ENCODE measurements at regions not wholly inside any gene's neighbourhood (a gene's known extent, or its start where the extent isn't known, plus 50 kb on each side); places are given as distances from the start of the nearest gene placed in this dataset.

DNA sequence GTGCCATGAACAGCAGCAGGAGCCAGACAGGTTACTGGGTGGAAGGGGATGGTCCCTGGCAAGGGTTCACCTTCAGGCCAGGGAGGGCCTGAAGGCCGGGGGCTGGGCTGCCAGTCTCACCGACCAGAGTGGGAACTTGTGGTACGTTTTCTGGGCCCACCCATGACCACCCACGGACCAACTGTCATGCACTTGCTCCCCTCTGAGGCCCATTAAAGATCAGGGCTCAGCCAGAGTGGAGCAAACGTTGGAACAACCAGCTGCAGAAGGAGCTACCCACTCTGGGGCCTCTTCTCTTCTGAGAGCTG is 436.7 kb upstream of the PRMT6 start:
- no peak for DNase-seq

DNA sequence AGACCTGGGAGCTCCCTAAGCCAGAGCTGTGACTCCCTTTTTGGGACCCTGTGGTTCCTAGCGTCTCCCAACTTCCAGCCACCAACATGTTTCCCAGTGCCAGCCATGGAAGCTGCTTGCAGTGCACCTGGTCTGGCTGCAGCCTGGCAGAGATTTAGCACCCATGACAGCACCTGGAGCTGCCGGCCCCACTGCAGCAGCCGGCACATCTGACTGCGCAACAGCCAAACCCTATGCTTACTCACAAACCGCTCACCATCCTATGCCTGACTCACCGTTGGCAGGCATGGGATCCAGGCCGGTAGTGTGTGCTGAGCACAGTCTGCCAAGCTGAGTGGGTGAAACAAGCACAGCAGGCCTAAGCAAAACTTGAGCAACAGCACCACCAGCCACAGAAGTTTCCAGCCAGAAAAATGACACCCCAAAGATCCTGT is 435.9 kb upstream of the PRMT6 start:
- no peak for DNase-seq

DNA sequence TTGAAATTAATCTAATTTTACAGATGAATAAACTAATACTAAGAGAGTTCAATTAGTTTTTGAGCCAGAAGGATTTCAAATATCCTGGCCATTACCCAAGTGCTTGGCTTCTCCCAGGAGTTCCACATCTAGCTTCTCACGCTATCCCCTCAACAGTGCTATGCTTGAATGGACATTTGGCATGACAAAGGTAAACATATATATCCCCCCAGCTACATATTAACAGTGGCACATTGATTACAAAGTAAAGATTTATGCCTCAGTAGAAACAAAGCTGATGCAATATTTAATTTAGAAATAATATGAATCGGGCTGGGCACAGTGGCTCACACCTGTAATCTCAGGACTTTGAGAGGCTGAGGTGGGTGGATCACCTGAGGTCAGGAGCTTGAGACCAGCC is 434.6 kb upstream of the PRMT6 start:
- DNase-seq, result no peak

DNA sequence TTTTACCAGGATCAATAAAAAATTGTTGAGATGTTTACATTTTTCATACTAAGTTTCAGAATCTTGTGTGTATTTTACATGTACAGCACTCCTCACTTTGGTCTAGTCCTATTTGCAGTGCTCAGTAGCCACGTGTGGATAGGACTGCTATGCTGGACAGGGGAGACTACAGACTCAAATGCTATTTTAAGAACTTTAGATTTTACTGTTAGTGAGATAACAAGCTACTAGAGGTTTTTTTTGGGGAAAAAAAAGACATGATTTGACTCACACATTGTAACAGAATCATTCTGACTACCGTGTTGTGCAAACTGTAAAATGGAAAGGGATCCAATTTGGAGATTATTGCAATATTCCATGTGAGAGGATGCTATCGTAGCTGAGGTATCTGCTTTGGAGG is 418.9 kb upstream of the PRMT6 start:
- DNase-seq, result no peak

DNA sequence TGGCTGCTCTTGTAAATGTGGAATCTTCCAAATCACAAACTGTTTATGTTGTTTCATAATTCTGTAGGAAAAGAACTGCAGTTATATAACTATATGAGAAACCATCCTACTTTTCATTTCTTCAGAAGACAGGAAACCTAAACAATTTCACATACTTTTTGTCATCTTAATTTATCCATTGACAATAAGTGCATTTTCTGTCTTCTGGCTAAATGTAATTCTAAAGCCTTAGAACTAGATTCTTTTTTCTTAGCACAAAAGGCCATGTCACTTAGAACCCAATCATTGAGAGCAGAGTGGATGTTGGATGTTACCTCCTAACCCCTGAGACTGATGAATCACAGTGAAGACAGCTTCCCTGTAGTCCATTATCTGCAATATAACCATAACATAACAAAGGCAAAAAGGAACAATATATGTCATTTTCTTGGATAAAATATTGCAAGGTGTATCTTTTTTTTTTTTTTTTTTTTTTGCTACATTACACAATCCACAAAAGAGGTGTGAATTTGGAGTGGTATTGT is 410.2 kb upstream of the PRMT6 start:
- no peak for DNase-seq

DNA sequence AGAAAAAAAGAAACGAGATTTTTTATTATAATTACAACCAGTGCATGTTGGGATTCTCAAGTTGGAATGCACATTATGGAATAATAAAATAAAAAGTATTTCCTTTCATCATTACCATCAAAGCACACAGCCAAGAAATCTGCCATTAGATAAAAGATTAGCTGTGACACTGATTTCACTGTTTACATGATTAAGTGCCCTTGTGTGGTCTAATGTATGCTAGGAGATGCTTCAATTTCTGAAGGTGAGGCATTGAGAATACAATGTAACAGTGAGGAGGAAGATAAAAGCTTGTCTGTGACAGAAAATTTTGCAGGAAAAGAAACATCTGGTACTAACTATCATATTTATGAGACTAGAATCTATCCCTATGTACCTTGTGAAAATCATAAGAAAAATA is 409.7 kb upstream of the PRMT6 start:
- DNase-seq, result no peak

DNA sequence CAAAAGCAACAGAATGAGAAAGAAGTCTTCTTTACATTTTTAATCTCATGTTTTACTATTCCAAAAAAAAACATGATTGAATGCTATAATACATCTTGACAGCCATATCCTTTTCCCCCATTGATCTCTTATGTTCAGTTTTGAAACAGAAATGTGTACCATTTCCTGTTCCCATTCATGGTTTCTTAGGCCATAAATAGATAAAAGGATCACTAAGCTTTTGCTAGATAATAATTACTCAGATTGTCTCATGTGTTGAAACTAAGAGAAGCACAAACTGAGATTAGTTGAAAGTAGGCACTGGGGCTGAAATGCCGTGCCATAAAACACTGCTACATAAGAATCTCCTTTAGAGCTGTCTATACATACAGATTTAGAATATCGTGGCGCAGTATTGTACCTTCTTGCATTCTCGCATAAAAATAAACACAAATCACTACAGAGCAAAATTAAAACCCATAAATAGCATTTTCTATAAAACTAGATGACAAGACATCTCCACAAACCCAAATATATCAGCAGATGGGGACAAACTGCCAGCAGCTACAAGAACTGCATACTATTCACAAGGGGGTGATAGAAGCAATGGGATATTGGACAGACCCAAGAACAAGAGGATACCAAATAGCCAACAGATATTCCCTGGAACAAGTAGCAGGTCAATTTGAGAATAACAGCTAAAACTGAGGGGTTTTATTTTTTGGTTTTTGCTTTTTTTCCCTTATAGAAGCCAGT is 405.3 kb upstream of the PRMT6 start:
- DNase-seq, result no peak

DNA sequence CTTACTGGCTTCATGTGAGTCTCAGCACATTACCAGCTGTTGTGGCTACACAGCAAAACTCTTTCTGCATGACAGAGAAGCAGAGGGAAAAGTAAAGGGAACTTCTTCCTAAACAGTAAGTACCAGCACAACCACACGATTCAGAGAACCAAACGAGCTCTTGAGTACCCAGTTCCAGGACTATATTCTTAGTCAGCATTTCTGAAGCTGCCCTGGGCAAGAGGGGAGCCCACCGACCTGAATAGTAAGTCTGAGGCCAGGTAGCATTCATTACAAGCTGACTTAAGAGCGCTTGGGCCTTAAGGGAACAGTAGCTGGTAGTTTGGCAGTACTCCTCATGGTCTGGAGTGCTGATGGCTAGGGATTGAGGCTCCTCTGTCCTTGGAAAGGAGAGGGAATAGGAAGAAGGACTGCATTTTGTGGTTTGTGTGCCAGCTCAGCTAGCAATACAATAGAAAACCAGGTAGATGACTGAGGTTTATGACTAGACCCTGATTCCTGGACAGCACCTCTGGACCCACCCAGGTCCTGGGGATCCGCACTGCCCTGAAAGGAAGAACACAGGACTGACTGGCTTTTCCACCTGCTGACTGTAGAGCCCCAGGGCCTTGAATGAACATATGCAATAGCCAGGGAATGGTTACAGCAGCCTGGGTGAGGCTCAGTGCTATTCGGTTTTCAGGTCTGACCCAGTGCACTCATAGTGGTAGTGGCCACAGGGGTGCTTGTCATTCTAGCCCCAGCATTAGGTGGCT is 396.8 kb upstream of the PRMT6 start:
- DNase-seq, result no peak

DNA sequence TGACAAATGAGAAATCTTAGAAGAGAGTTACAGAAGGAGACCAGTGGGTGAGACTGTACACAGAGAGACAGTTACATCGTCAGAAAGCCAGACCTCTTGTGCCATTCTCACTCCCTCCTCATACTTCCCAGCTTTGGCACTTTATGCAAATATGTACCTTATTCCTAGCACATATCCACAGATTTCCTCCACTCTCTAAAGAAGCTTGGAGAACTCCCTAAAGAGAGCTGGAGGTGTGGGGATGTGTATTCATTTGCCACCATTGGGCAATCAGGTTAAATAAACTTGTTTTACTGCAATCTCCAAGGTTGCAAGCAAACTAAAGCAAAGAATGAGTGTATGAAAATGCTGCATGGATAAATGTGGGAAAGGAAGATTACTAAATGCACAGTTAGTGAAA is 380.9 kb upstream of the PRMT6 start:
- DNase-seq, result no peak

DNA sequence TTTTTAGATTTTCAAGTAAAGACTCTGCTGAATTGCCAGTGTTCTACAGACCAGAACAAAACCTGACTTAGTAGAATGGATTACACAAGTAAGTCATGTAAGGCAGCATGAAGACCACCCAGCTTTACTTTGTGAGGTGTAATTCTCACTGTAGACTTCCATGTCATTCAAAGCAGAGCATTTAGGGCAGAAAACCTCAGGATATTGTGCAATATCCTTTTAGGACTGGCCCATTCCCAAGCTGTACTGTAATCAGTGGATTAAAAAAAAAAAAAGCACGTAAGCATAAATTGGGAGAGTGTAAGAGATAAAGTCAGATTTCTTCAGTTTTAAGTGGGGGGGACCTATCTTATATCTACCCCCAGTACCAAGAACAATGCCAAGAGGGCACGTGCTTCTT is 380.5 kb upstream of the PRMT6 start:
- no peak for DNase-seq

DNA sequence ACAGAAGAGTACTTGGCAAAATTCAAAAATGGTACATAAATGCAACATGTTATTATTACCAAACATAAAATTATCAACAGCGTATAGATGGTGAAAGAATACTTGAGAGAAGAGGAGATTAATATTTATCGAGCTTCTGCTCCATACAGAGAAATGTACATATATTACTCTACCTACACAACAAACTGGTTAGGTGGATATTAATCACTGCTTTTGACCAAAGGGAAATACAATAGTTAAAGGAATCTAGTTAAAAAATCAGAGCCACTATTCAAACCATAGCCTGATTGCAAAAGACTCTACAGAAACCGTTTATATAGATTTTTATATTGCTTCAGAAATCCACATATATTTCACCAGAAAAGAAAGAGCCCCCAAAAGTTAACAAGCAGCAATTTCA is 379.3 kb upstream of the PRMT6 start:
- no peak for DNase-seq

DNA sequence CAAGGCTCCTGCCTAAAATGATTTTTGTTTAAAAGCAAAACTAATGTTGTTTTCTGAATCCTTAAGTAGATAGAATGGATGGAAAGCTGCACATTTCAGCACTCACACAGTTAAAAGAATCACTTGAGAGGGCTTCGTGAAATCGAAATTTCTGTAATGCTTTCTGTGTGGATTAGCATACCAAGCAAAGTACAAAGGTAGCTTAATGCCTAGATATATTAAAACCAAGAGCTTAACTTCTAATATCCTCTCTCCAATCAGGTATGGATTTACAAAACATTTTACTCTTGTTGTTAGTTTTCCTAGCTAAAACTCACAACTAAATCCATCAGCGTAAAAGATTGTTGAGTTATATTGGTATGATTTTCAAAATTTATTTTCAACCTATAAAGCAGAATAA is 378.8 kb upstream of the PRMT6 start:
- DNase-seq, result no peak

DNA sequence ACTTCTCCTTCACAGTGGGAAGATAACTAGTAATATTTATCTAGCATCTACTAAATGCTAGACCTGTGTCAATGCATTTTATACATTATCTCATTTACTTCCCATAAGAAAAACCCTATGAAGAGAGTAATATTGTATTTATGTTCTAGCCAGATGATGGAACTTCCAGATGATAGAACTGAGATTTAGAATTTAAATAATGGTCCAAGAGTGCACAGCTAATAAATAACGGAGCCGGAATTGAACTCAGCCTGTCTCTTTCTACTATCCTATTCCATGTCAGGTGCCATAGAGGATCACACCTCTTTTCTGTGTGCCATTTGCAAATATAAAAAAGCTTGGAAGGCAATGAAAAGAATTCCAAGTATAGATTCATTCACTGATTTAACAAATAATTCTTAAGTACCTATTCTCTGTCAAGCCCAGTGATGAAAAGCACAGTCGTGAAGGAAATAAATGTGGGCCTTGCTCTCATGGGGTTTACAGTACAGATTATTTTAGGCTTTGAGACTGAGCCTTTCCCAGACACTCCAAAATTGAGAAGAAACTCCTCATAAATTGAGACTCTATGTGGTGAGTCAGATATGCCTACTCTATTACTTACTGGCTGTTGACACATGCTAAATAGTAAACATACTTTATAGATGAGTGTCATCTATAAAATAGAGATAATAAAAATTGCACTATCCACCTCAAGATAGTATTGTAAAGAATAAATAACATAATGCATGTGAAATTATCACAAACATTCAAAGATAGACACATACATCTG is 378.0 kb upstream of the PRMT6 start:
- no peak for DNase-seq

DNA sequence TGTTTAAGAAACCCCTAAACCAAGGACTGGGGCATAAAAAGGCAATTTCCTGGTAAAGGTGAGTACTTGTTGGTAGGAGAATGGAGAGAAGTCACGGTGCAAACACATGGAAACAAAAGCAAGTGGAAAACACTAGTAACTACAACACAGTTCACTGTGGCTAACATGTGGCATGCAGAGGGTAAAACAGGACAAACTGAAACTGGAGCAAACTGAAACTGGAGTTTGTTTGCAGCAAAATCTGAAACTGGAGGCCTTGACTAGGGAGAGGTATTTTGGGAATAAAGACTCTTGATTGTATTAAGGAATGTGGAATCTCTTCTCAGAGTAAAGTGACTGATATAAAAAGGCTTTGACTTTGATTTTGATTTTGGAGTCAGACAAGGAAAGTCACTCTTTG is 376.3 kb upstream of the PRMT6 start:
- no peak for DNase-seq

DNA sequence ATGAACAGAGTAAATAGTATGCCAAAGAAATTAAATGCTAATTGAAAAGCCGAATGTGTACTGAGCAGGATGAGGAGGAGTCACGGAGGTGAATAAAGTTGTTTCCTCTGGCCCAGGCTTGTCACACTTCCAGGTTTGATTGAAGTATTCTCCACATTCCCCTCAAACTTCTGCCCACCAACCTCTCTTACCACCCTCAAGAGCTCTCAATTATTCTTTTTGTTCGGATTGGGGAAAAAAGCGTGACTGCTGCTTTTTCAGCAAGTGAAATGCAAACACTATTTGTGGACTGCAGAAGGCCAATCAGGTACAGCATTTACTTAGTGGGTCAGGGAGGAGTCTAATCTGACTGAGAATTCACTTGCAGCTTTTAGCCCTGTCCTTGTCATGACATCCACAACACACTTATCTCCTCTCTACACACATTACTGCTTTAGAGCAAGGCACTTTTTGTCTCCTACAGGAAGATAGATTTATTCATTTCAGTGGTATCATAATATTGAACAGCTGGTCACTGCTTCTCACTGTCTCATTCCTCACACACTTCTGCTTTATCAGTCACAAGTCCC is 375.6 kb upstream of the PRMT6 start:
- no peak for DNase-seq

DNA sequence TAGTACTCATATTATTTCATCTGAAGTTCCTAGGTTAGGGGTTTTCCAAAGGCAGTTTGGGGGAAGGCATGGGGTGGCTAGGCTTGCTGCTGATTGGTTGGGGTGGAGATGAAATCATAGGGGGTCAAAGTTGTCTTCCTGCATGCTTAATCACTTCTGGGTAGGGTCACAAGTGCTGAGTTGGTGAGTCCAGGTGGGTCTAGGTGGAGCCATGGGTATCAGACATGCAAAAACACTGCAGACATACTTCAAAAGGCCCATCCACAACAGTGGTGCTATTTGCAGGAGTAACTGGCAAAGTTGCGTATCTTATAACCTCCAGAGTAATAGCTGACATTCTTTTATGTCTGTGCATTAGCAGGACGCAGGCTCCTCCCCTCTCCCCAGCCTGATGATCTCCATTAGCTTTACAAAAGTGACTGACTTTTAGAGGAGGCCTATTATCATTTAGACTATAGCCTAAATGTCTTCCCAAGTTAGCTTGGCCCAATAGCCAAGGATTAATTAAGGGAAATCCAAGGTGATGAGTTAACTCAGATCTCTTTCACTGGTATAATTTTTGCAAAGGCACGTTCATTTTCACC is 374.4 kb upstream of the PRMT6 start:
- DNase-seq, result no peak

DNA sequence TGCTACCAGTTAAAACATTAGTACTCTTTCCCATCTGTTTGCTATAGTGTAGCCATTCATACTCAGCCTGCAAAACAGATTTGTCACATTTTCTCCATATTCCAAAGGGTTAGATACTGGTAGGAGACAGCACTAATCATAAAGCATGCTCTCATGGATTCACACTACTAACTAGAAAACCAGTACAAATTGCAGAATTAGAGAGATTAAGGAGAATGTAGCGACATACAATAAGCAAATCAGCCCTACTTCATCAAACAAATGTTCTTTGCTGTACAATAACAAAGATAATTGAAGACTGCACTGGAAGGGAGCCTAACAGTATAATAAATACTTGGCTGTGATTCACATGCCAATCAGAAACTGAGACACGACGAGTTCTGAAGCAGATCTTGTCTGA is 368.0 kb upstream of the PRMT6 start:
- no peak for DNase-seq

DNA sequence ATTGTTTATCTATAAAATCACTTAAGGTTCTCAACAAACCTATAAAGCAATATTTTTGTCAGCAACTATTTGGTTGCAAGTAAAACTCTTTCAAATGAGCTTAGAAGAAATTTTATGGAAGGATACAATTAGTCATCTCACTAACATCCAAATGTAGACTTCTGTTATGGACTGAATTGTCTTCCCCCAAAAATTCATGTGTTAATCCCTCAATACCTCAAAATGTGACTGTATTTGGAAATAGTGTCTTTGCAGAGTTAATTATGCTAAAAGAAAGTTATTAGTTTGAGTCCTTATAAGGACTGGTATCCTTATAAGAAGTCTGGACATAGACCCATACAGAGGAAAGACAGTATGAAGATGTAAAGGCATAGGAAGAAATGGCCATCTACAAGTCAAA is 357.8 kb upstream of the PRMT6 start:
- DNase-seq, result no peak

DNA sequence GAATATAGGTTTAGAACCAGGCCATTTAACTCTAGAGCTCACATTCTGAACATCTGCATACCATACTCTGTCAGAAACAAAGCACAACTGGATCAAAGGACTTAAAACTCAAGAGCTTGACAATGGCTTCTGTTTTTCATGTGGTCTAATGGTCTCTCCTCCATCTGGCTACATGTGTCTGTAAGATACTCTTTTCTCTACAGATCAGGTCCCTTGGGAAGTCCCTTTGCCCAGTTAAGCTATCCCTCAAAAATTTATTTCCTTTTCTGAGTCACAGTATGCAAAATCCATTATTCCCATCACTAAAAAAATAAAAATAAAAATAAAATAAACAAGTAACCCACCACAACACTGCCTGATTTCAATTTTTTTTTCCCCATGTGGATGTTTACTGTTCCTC is 357.0 kb upstream of the PRMT6 start:
- no peak for DNase-seq

DNA sequence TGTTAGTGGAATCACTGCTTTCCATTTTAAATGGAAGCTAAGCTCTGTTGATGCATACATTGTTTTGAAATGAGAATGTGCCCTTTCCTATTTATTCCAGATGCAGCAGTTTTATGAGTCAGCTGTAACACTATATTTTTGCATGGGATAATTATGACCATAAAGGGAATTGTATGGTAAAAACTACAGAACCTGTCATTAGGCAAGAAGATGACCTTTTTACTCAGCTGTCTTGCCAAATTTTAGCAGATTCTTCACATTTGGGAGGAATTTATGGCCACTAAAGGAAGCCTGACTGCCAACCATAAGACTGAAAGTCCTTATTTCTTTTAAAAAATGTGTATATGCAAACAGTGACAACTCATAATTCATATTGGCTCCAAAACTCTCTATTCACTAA is 356.3 kb upstream of the PRMT6 start:
- no peak for DNase-seq

DNA sequence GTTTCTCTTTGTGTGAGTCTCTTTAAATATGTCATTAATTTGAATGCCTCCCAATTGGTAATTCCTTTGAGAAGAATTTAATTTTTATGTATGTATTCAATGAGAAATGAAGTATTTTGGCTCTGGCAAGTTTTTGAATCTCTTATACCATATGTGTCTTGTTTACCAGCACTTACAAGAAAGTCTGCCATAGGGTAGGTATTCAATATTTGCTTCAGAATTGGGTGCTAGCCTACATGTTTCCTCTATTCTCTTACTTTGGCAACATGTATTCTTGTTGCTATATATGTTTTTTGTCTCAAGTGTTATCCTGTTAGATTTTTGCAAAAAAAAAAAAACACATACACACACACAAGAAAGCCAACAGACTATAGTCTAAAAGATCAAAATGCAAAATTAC is 350.5 kb upstream of the PRMT6 start:
- DNase-seq, result no peak

DNA sequence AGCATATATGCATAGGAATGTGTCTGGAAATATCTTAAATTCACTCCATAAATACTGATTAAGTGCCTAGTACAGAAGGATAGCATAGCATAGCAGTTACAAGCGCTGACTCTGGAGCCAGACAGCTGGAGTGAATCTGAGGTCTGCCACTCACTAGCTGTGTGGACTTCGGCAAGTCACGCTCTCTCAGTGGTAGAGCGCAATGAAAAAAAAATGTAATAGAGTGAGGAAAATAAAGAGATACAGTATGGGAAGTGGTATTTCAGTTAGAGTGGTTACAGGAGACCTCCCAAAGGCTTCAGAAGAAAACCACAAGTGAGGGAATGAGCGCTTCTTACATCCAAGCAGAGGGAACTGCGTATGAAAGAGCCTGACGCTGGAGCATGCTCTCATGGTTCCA is 338.9 kb upstream of the PRMT6 start:
- DNase-seq, result no peak

DNA sequence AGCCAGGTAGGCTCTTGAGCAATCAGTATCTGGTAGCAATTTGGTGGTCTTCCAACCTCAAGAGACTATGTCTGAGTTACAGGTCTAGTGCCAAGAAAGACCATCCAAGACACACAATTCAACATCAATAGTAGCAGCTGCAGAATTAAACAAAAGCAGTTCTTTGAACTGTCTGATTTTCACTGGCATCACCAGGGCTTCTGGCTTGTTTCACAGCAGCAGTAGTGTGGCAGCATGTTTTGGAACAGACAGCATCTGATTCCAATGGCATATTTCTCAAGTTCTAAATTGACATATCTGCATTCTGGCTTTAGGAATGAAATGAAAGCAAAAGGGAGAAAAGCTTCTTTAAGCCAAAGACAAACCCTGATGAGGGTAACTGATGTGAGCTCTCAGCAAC is 334.7 kb upstream of the PRMT6 start:
- DNase-seq, result no peak

Data from inflammatory macrophage (primary cell).